HepG2 (cell line): ENCODE measurements at regions not wholly inside any gene's neighbourhood (a gene's known extent, or its start where the extent isn't known, plus 50 kb on each side); places are given as distances from the start of the nearest gene placed in this dataset.

ENCODE experiments used
- ATAC-seq: fragments of 200-7000 bp; cut with Tn5 transposase; 3 replicates; pipeline ENCODE4 v1.9.1; 2020; ENCODE audit warnings: mild to moderate bottlenecking, moderate library complexity
- BruUV-seq: library from RNA; stranded (reverse); fragments of 400-500 nt; replicated peaks from 2 replicates; lab custom pipeline; 2021; lab: Mats Ljungman, UMichigan
- CTCF ChIA-PET: fragments of 300-600 bp; formaldehyde crosslinking; extraction: SDS; loops from one replicate; lab custom pipeline; 2021; ENCODE audit warnings: low total read pairs, inconsistent platforms, low intra/inter-chr PET ratio; lab: Yijun Ruan, JAX
- POLR2A ChIA-PET: fragments of 350-600 bp; sonication (Branson Sonifier 250); formaldehyde crosslinking; loops from one replicate; lab custom pipeline; 2020; ENCODE audit warnings: antibody characterized with exemption, inconsistent platforms; lab: Yijun Ruan, JAX
- DNase-seq: peaks from one replicate; pipeline ENCODE4 v3.0.0-alpha.2; 2015; ENCODE audit warnings: low spot score
- FAIRE-seq: peaks from 3 replicates; lab custom pipeline; 2011; peaks lifted over from hg19 to GRCh38; lab: Jason Lieb, UNC
- H2AFZ ChIP-seq: one replicate; pipeline ENCODE4 v1.6.1; 2011; ENCODE audit warnings: low read length, inconsistent platforms
- H3K27ac ChIP-seq: fragments of 300-600 bp; 3 replicates; pipeline ENCODE4 v1.8.0; 2011; ENCODE audit warnings: mixed run types, mild to moderate bottlenecking, mixed read lengths, low read length, inconsistent platforms; ENCODE audit not compliant: insufficient read depth; ENCODE audit errors: extremely low read length
- H3K27me3 ChIP-seq, 2 experiments: fragments of 200-600 bp in 1 of 2; 2 replicates in 1 of 2; 3 replicates in 1 of 2; pipeline versions ENCODE4 v1.6.0 to v1.8.0; 2011; ENCODE audit warnings: low read length in 2 of 2, mild to moderate bottlenecking in 2 of 2, moderate library complexity in 2 of 2, inconsistent platforms in 1 of 2; ENCODE audit not compliant: insufficient read depth in 2 of 2, control insufficient read depth in 1 of 2
- H3K36me3 ChIP-seq, 2 experiments: fragments of 200-600 bp in 1 of 2; replicated peaks in 1 of 2; 2 replicates in 1 of 2; 3 replicates in 1 of 2; pipeline versions ENCODE4 v1.5.1 to v1.8.0; 2011; ENCODE audit warnings: low read length in 2 of 2, inconsistent platforms in 1 of 2; ENCODE audit not compliant: insufficient read depth in 2 of 2, control insufficient read depth in 1 of 2
- H3K4me1 ChIP-seq: 2 replicates; pipeline ENCODE4 v1.5.1; 2012; ENCODE audit warnings: low read length, inconsistent platforms; ENCODE audit not compliant: insufficient read depth
- H3K4me2 ChIP-seq: 2 replicates; pipeline ENCODE4 v1.6.0; 2011; ENCODE audit warnings: low read depth, low read length, inconsistent platforms
- H3K4me3 ChIP-seq, 3 experiments: fragments of 200-600 bp in 1 of 3; sonication (generic), shearing (Covaris generic) in 1 of 3; replicated peaks in 1 of 3; 2 replicates each; pipeline ENCODE4 v1.5.1; 2011 to 2016; ENCODE audit warnings: low read length in 3 of 3, inconsistent platforms in 2 of 3, low read depth in 2 of 3, mild to moderate bottlenecking in 2 of 3, control low read depth in 1 of 3, mixed read lengths in 1 of 3; ENCODE audit not compliant: insufficient read depth in 1 of 3
- H3K79me2 ChIP-seq: one replicate; pipeline ENCODE4 v1.6.1; 2011; ENCODE audit warnings: low read length, inconsistent platforms; ENCODE audit not compliant: insufficient read depth
- H3K9ac ChIP-seq: 2 replicates; pipeline ENCODE4 v1.6.0; 2011; ENCODE audit warnings: mild to moderate bottlenecking, low read depth, low read length, inconsistent platforms; ENCODE audit not compliant: insufficient read depth
- H3K9me3 ChIP-seq: 2 replicates; pipeline ENCODE4 v1.5.1; 2012; ENCODE audit warnings: mild to moderate bottlenecking, low read length
- H4K20me1 ChIP-seq: 2 replicates; pipeline ENCODE4 v1.6.0; 2011; ENCODE audit warnings: inconsistent platforms, mild to moderate bottlenecking, low read length, moderate library complexity; ENCODE audit not compliant: insufficient read depth
- BRF2 ChIP-seq: sonication (generic); formaldehyde crosslinking; IDR thresholded peaks from 2 replicates; pipeline ENCODE4 v1.8.1; 2022; ENCODE audit warnings: mild to moderate bottlenecking, missing genetic modification reagents
- EEA1 ChIP-seq: sonication (generic); formaldehyde crosslinking; IDR thresholded peaks from 2 replicates; pipeline ENCODE4 v1.5.1; 2020; ENCODE audit warnings: mild to moderate bottlenecking, missing genetic modification reagents, borderline replicate concordance
- ELK4 ChIP-seq: sonication (generic); formaldehyde crosslinking; IDR thresholded peaks from 2 replicates; pipeline ENCODE4 v1.9.0; 2021; ENCODE audit warnings: missing genetic modification reagents, borderline replicate concordance
- FOSL1 ChIP-seq: sonication (generic); formaldehyde crosslinking; IDR thresholded peaks from 2 replicates; pipeline ENCODE4 v1.9.0; 2021; ENCODE audit warnings: missing genetic modification reagents, borderline replicate concordance
- JUND ChIP-seq: sonication (generic); formaldehyde crosslinking; IDR thresholded peaks from 2 replicates; pipeline ENCODE4 v1.8.0; 2022; ENCODE audit warnings: mild to moderate bottlenecking, missing genetic modification reagents
- MAFF ChIP-seq: IDR thresholded peaks from 2 replicates; pipeline ENCODE4 v1.6.1; 2011; ENCODE audit warnings: low read depth, low read length, improper control_type of control experiment
- MED1 ChIP-seq: sonication (generic); formaldehyde crosslinking; IDR thresholded peaks from 2 replicates; pipeline ENCODE4 v1.4.0; 2020; ENCODE audit warnings: missing genetic modification reagents
- MIER2 ChIP-seq: IDR thresholded peaks from 2 replicates; pipeline ENCODE4 v1.6.1; 2016; ENCODE audit warnings: missing biosample characterization, missing genetic modification reagents
- NR2F2 ChIP-seq: IDR thresholded peaks from 2 replicates; pipeline ENCODE4 v1.6.1; 2012; ENCODE audit warnings: low read depth, inconsistent platforms, borderline replicate concordance
- SRF ChIP-seq: IDR thresholded peaks from 2 replicates; pipeline ENCODE4 v1.6.1; 2011; ENCODE audit warnings: mild to moderate bottlenecking, low read depth, low read length, moderate library complexity
- ZBED4 ChIP-seq: sonication (generic); formaldehyde crosslinking; IDR thresholded peaks from 2 replicates; pipeline ENCODE4 v1.4.0; 2020; ENCODE audit warnings: missing genetic modification reagents, borderline replicate concordance
- ZBTB39 ChIP-seq: sonication (generic); formaldehyde crosslinking; IDR thresholded peaks from 2 replicates; pipeline ENCODE4 v1.5.0; 2020; ENCODE audit warnings: missing genetic modification reagents
- ZNF282 ChIP-seq: fragments of 450-650 bp; IDR thresholded peaks from 2 replicates; pipeline ENCODE4 v1.6.1; 2018; ENCODE audit not compliant: partially characterized antibody
- ZNF451 ChIP-seq: sonication (generic); formaldehyde crosslinking; IDR thresholded peaks from 2 replicates; pipeline ENCODE4 v1.5.0; 2020; ENCODE audit warnings: mild to moderate bottlenecking, missing genetic modification reagents
- ZNF501 ChIP-seq: sonication (generic); formaldehyde crosslinking; IDR thresholded peaks from 2 replicates; pipeline ENCODE4 v1.5.1; 2020; ENCODE audit warnings: mild to moderate bottlenecking, moderate library complexity, missing genetic modification reagents
- ZNF781 ChIP-seq: sonication (generic); formaldehyde crosslinking; IDR thresholded peaks from 2 replicates; pipeline ENCODE4 v1.5.1; 2020; ENCODE audit warnings: borderline replicate concordance, mild to moderate bottlenecking, missing genetic modification reagents; ENCODE audit errors: not compliant biosample characterization
- WGBS: methylation state at CpG from one replicate; pipeline ENCODE4 v1.1.6; 2017; ENCODE audit warnings: low lambda C conversion rate; 5-methylcytosine and 5-hydroxymethylcytosine counted together
- in situ Hi-C: cut with HindIII; loops from 2 replicates; pipeline ENCODE4 v1.10.0; 2017; ENCODE audit warnings: low pct_unique_long_range_greater_than_20kb; ENCODE audit not compliant: extremely low pct_ligation_motif_present
- intact Hi-C: fragments of 100-400 bp; cut with micrococcal nuclease; formaldehyde crosslinking; loops from one replicate; pipeline ENCODE4 v1.10.0; 2022; ENCODE audit not compliant: unreplicated experiment

- CTCF ChIA-PET, result no interaction called here
- BruUV-seq, result no TSS peak
- FAIRE-seq, result no peak
- Histone ChIP-seq H3K4me1 (no peaks in the 10 kb centered on the region), H3K9ac (no peak overlapping the region), H3K4me3 (no peak overlapping the region), H3K36me3 (no peaks in the 10 kb centered on the region), H2AFZ (no peak overlapping the region), H3K27ac (no peak overlapping the region)
- TF ChIP-seq ELK4 (CRISPR knock-in tag) (no peak), JUND (CRISPR knock-in tag) (no peak), NR2F2 (no peak), MED1 (CRISPR knock-in tag) (no peak), ZNF501 (CRISPR knock-in tag) (no peak), ZNF781 (CRISPR knock-in tag) (no peak), MAFF (no peak), ZNF451 (no peak), BRF2 (CRISPR knock-in tag) (no peak), EEA1 (CRISPR knock-in tag) (no peak), ZNF282 (no peak), MIER2 (no peak), ZBTB39 (CRISPR knock-in tag) (no peak), FOSL1 (CRISPR knock-in tag) (no peak), SRF (no peak), ZBED4 (no peak)
- TF ChIP-seq, all 625 proteins: peak for 0
- no peaks in the 10 kb centered on the region for H3K79me2 ChIP-seq
- ATAC-seq (no peak), DNase-seq (no peak)
- H3K9me3 ChIP-seq, result no peaks in the 10 kb centered on the region
- WGBS, result 65% methylated on average over 6 of the region's 6 CpGs
- intact Hi-C loops, result no loop called here
- 0 out of 5 replicates have a peak, but pooled peaks cover 0 to 6% of the 10 kb centered on the region in 2 experiments for H3K27me3 ChIP-seq
- in situ Hi-C loops, result no loop called here
- POLR2A ChIA-PET, result no interaction called here
- H4K20me1 ChIP-seq, result no peaks in the 10 kb centered on the region
- no peak overlapping the region for H3K4me2 ChIP-seq
These were observed 92.2 kb upstream of the NCKAP5 start for GRCh38 chr2:133660510-133660909.
